Thoracic aorta (tissue), 2 donors: ENCODE measurements at regions not wholly inside any gene's neighbourhood (a gene's known extent, or its start where the extent isn't known, plus 50 kb on each side); places are given as distances from the start of the nearest gene placed in this dataset.

Experiments
- ATAC-seq: fragments of 150-250 bp; one replicate; pipeline ENCODE4 v1.8.0; 2017; ENCODE audit warnings: low read depth; ENCODE audit not compliant: insufficient number of reproducible peaks, low FRiP score
- DNase-seq: peaks from one replicate; pipeline ENCODE4 v3.0.0-alpha.2; 2020; ENCODE audit warnings: low spot score
- H3K27ac ChIP-seq, 2 donors: fragments of 200-600 bp; sonication (generic); 1 replicate in 1 of 2; 2 replicates in 1 of 2; pipeline ENCODE4 v1.5.1; 2016; ENCODE audit warnings: mild to moderate bottlenecking in 2 of 2, moderate library complexity in 2 of 2
- H3K27me3 ChIP-seq: fragments of 200-600 bp; sonication (generic); replicated peaks from 2 replicates; pipeline ENCODE4 v1.6.0; 2016; ENCODE audit warnings: mild to moderate bottlenecking; ENCODE audit not compliant: insufficient read depth
- H3K36me3 ChIP-seq: fragments of 200-600 bp; sonication (generic); one replicate; pipeline ENCODE4 v1.5.1; 2016
- H3K4me1 ChIP-seq, 2 donors: fragments of 200-600 bp; sonication (generic); 1 replicate in 1 of 2; 2 replicates in 1 of 2; pipeline versions ENCODE4 v1.5.1 to v1.6.0; 2016; ENCODE audit warnings: low read depth in 2 of 2, mild to moderate bottlenecking in 1 of 2; ENCODE audit not compliant: control insufficient read depth in 1 of 2
- H3K4me3 ChIP-seq: fragments of 200-600 bp; sonication (generic); 2 replicates; pipeline ENCODE4 v1.5.1; 2016; ENCODE audit warnings: mild to moderate bottlenecking
- H3K9me3 ChIP-seq: fragments of 200-600 bp; sonication (generic); 2 replicates; pipeline ENCODE4 v1.5.1; 2016
- CTCF ChIP-seq: fragments of 200-600 bp; sonication (generic); IDR thresholded peaks from one replicate; pipeline ENCODE4 v1.5.1; 2019; ENCODE audit warnings: antibody characterized with exemption

GRCh38 chr2:22628906-22629305 lies 756.1 kb upstream of the KLHL29 start:
- DNase-seq (no peak), ATAC-seq (no peak)
- no peak for TF ChIP-seq CTCF
- Histone ChIP-seq H3K9me3 (no peaks in the 10 kb centered on the region), H3K27me3 (no peaks in the 10 kb centered on the region), H3K27ac (no peak overlapping the region), H3K36me3 (no peaks in the 10 kb centered on the region), H3K4me1 (no peaks in the 10 kb centered on the region), H3K4me3 (no peak overlapping the region)

GRCh38 chr2:22634167-22634566 lies 750.8 kb upstream of the KLHL29 start:
- TF ChIP-seq CTCF = no peak

GRCh38 chr2:22656426-22656825 lies 728.6 kb upstream of the KLHL29 start:
- no peaks in the 10 kb centered on the region for H3K9me3 ChIP-seq
- no peaks in the 10 kb centered on the region for H3K27me3 ChIP-seq
- DNase-seq (no peak), ATAC-seq (no peak)
- no peaks in the 10 kb centered on the region for H3K4me1 ChIP-seq
- no peaks in the 10 kb centered on the region for H3K36me3 ChIP-seq
- H3K4me3 ChIP-seq = no peak overlapping the region
- H3K27ac ChIP-seq = no peak overlapping the region
- TF ChIP-seq CTCF = no peak

More at GRCh38 chr2:22634167-22634566, 750.8 kb upstream of the KLHL29 start:
- H3K27ac ChIP-seq = no peak overlapping the region
- H3K9me3 ChIP-seq = no peaks in the 10 kb centered on the region
- H3K27me3 ChIP-seq = no peaks in the 10 kb centered on the region
- ATAC-seq (no peak), DNase-seq (no peak)
- H3K4me1 ChIP-seq = no peaks in the 10 kb centered on the region
- H3K36me3 ChIP-seq = no peaks in the 10 kb centered on the region
- H3K4me3 ChIP-seq = no peak overlapping the region

GRCh38 chr2:22673529-22673928 lies 711.5 kb upstream of the KLHL29 start:
- ATAC-seq = no peak
- Histone ChIP-seq H3K27ac (no peak overlapping the region), H3K36me3 (no peaks in the 10 kb centered on the region), H3K9me3 (no peaks in the 10 kb centered on the region), H3K4me3 (no peak overlapping the region), H3K27me3 (no peaks in the 10 kb centered on the region), H3K4me1 (no peaks in the 10 kb centered on the region)
- DNase-seq = no peak
- no peak for TF ChIP-seq CTCF

GRCh38 chr2:22683914-22684313 lies 701.1 kb upstream of the KLHL29 start:
- TF ChIP-seq CTCF = no peak
- H3K4me3 ChIP-seq = no peak overlapping the region
- H3K36me3 ChIP-seq = no peaks in the 10 kb centered on the region
- no peak overlapping the region for H3K27ac ChIP-seq
- H3K27me3 ChIP-seq = no peaks in the 10 kb centered on the region
- no peaks in the 10 kb centered on the region for H3K4me1 ChIP-seq
- ATAC-seq = no peak
- H3K9me3 ChIP-seq = no peaks in the 10 kb centered on the region
- DNase-seq = no peak
